Stimulated activated CD8-positive, alpha-beta memory T cell treated with anti-CD3 and anti-CD28 coated beads, Interleukin-12 subunit alpha, Interleukin-12 subunit beta, amount 100 ng/mL, for 24 hours (primary cell): ENCODE measurements at regions not wholly inside any gene's neighbourhood (a gene's known extent, or its start where the extent isn't known, plus 50 kb on each side); places are given as distances from the start of the nearest gene placed in this dataset.

ENCODE experiments used
- DNase-seq: peaks from one replicate; pipeline ENCODE4 v3.0.0-alpha.2; 2020; ENCODE audit errors: extremely low read depth

DNA sequence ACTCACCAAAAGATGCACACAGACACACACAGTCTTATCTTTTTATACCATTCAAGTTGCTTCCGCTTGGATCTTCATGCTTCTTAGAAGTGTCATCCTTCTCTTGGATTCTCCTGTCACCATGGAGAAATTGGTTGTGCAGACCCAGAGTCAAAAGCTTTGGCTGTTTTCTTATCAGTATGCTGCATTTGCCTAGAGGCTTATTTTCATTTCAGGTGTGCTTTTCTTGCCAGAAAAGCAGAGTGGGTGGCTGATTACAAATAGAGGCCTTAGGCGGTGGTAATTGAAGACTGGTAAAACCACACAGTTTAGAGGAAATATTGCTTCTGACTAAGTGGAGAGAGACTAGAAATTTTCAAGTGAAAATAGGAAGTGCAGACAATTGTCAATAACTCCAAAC is 70.2 kb upstream of the TLE4 start:
- no peak for DNase-seq

DNA sequence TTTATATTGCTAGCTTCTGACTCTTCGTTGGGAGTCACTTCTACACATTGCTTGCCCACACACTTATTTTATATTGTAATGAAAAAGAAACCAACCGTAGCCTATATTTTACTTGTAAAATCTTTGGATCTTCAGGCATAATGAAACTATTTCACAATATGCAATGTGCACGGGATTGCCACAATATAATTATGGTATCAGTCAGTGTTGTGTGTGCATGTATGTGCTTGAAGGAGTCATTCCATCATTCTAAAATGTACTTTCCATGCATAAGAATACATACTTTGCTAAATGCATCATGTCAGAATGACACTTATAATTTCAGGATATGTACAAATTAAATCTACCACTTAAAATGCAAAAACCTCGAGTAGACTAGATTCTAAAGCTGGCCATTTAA is 64.0 kb upstream of the TLE4 start:
- DNase-seq = no peak

DNA sequence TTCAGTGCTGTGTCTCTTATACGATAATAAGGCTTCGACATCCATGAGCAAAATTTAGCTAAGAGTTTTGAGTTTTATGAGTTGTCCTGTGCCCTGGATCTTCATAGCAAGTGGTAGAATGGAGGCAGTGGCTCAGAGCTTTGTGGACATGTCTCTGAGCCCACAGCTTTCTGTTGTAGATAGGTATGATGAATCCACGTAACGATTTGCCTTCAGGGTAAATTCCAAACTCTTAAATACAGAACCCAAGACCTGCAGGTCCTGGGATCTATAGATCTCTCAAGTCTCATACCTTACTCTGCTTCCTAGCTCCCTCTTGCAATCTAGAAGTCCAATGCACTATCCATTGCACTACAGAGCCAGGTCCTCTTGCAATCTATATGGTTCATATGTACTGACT is 59.5 kb upstream of the TLE4 start:
- DNase-seq = no peak
